A549 (cell line): ENCODE measurements at regions not wholly inside any gene's neighbourhood (a gene's known extent, or its start where the extent isn't known, plus 50 kb on each side); places are given as distances from the start of the nearest gene placed in this dataset.

Source experiments
- EP300 ChIP-seq, 2 experiments: fragments of >200 bp; sonication (Bioruptor Twin); formaldehyde crosslinking; IDR thresholded peaks; 2 replicates in 1 of 2; 3 replicates in 1 of 2; pipeline ENCODE4 v1.6.1; 2016 to 2017
- JUN ChIP-seq, 2 experiments: fragments of >200 bp; sonication (Bioruptor Twin); formaldehyde crosslinking; IDR thresholded peaks; 2 replicates in 1 of 2; 3 replicates in 1 of 2; pipeline ENCODE4 v1.6.1; 2016 to 2017
- MAZ ChIP-seq: fragments of 150-350 bp; IDR thresholded peaks from 2 replicates; pipeline ENCODE4 v1.6.1; 2014; ENCODE audit warnings: antibody characterized with exemption, low read depth, low read length, borderline replicate concordance
- POLR2A ChIP-seq: IDR thresholded peaks from 2 replicates; pipeline ENCODE4 v1.6.1; 2012; ENCODE audit warnings: mild to moderate bottlenecking, low read length
- RCOR1 ChIP-seq: fragments of 150-350 bp; IDR thresholded peaks from 2 replicates; pipeline ENCODE4 v1.6.1; 2014; ENCODE audit warnings: antibody characterized with exemption, low read length, low read depth
- REST ChIP-seq: fragments of 200-600 bp; sonication (generic); IDR thresholded peaks from 2 replicates; pipeline ENCODE4 v1.6.1; 2016; ENCODE audit warnings: antibody characterized with exemption, mild to moderate bottlenecking, moderate library complexity
- USF2 ChIP-seq: fragments of 450-650 bp; IDR thresholded peaks from 2 replicates; pipeline ENCODE4 v1.6.1; 2014; ENCODE audit warnings: antibody characterized with exemption
- TF ChIP-seq, protein P1 (sequence below): fragments of >200 bp; sonication (Bioruptor Twin); formaldehyde crosslinking; IDR thresholded peaks from 3 replicates; pipeline ENCODE4 v1.5.1; 2016
- TF ChIP-seq, protein P2 (sequence below): IDR thresholded peaks from 2 replicates; pipeline ENCODE4 v1.6.1; 2012

GRCh38 chr4:29734343-29735213, 985.6 kb upstream of the PCDH7 start:
- TF ChIP-seq, protein P1, sequence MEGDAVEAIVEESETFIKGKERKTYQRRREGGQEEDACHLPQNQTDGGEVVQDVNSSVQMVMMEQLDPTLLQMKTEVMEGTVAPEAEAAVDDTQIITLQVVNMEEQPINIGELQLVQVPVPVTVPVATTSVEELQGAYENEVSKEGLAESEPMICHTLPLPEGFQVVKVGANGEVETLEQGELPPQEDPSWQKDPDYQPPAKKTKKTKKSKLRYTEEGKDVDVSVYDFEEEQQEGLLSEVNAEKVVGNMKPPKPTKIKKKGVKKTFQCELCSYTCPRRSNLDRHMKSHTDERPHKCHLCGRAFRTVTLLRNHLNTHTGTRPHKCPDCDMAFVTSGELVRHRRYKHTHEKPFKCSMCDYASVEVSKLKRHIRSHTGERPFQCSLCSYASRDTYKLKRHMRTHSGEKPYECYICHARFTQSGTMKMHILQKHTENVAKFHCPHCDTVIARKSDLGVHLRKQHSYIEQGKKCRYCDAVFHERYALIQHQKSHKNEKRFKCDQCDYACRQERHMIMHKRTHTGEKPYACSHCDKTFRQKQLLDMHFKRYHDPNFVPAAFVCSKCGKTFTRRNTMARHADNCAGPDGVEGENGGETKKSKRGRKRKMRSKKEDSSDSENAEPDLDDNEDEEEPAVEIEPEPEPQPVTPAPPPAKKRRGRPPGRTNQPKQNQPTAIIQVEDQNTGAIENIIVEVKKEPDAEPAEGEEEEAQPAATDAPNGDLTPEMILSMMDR: no peak
- TF ChIP-seq MAZ: no peak
- no peak for TF ChIP-seq JUN (IDR thresholded peaks at IDR 0.05)
- TF ChIP-seq RCOR1: no peak
- TF ChIP-seq REST: no peak
- TF ChIP-seq POLR2A: no peak
- TF ChIP-seq, protein P2, sequence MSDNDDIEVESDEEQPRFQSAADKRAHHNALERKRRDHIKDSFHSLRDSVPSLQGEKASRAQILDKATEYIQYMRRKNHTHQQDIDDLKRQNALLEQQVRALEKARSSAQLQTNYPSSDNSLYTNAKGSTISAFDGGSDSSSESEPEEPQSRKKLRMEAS: no peak
- no peak for TF ChIP-seq USF2
- TF ChIP-seq EP300 (IDR thresholded peaks at IDR 0.05): no peak
